ENCODE measurements at regions not wholly inside any gene's neighbourhood (a gene's known extent, or its start where the extent isn't known, plus 50 kb on each side); places are given as distances from the start of the nearest gene placed in this dataset.

DNA sequence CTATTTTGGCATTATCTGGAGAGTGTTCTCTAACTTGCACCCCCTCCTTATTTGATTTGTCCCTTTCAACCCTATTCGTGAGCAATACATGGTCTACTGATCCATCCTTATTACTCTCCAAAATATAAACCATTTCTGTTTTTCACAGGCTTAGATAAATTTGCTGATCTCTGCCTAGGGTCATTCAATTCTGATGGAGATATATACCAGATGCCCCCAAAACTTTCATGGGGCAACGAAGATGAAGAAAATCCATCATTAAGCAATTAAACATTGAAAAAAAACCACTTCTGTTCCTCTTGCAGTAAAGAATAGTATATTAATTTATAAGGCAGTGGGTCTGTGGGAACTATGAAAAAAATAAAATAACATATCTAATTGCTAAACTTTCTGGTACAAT lies 313.4 kb downstream of the CASP12 start:
- TF ChIP-seq, protein P1, sequence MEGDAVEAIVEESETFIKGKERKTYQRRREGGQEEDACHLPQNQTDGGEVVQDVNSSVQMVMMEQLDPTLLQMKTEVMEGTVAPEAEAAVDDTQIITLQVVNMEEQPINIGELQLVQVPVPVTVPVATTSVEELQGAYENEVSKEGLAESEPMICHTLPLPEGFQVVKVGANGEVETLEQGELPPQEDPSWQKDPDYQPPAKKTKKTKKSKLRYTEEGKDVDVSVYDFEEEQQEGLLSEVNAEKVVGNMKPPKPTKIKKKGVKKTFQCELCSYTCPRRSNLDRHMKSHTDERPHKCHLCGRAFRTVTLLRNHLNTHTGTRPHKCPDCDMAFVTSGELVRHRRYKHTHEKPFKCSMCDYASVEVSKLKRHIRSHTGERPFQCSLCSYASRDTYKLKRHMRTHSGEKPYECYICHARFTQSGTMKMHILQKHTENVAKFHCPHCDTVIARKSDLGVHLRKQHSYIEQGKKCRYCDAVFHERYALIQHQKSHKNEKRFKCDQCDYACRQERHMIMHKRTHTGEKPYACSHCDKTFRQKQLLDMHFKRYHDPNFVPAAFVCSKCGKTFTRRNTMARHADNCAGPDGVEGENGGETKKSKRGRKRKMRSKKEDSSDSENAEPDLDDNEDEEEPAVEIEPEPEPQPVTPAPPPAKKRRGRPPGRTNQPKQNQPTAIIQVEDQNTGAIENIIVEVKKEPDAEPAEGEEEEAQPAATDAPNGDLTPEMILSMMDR (conservative IDR thresholded peaks at IDR 0.05 in 1 of 2, IDR thresholded peaks at IDR 0.05 in 1 of 2; ENCODE audit: low read depth in 1 of 2, low read length in 2 of 2), result no peak
- no peak for TF ChIP-seq EZH2 (IDR thresholded peaks at IDR 0.05; ENCODE audit: low read length, missing control alignments)
